ENCODE measurements at regions not wholly inside any gene's neighbourhood (a gene's known extent, or its start where the extent isn't known, plus 50 kb on each side); places are given as distances from the start of the nearest gene placed in this dataset.

- Histone ChIP-seq H3K27me3 (replicated peaks; ENCODE audit: insufficient read depth) (no peaks in the 10 kb centered on the region), H3K27ac (no peak overlapping the region), H3K9me3 (no peaks in the 10 kb centered on the region), H3K4me1 (replicated peaks) (no peaks in the 10 kb centered on the region), H3K4me3 (no peak overlapping the region), H3K36me3 (no peaks in the 10 kb centered on the region)
- no peak for DNase-seq (ENCODE audit: low spot score)
- TF ChIP-seq POLR2A (IDR thresholded peaks at IDR 0.05) (no peak), CTCF (IDR thresholded peaks at IDR 0.05) (no peak), POLR2AphosphoS5 (IDR thresholded peaks at IDR 0.05) (no peak)
- intact Hi-C loops (cut with DNase I), result no loop called here
- 70% methylated on average over 3 of the region's 3 CpGs for WGBS
Measured at GRCh38 chr3:120838441-120839091, 69.4 kb upstream of the STXBP5L start.

GRCh38 chr3:120839120-120839519 is 68.9 kb upstream of the STXBP5L start:
- no peaks in the 10 kb centered on the region for H3K27me3 ChIP-seq (replicated peaks; ENCODE audit: insufficient read depth)
- 67% methylated on average over 4 of the region's 4 CpGs for WGBS
- TF ChIP-seq POLR2AphosphoS5 (IDR thresholded peaks at IDR 0.05) (no peak), POLR2A (IDR thresholded peaks at IDR 0.05) (no peak), CTCF (IDR thresholded peaks at IDR 0.05) (no peak)
- H3K4me3 ChIP-seq, result no peak overlapping the region
- H3K27ac ChIP-seq, result no peak overlapping the region
- intact Hi-C loops (cut with DNase I), result no loop called here
- DNase-seq (ENCODE audit: low spot score), result no peak
- H3K4me1 ChIP-seq (replicated peaks), result no peaks in the 10 kb centered on the region
- H3K9me3 ChIP-seq, result no peaks in the 10 kb centered on the region
- H3K36me3 ChIP-seq, result no peaks in the 10 kb centered on the region

GRCh38 chr3:120841264-120841663 is 66.7 kb upstream of the STXBP5L start:
- 100% methylated on average over 1 of the region's 1 CpG for whole genome bisulfite sequencing
- Histone ChIP-seq H3K4me3 (no peak overlapping the region), H3K27ac (no peak overlapping the region), H3K36me3 (no peaks in the 10 kb centered on the region), H3K27me3 (replicated peaks; ENCODE audit: insufficient read depth) (no peaks in the 10 kb centered on the region), H3K4me1 (replicated peaks) (no peaks in the 10 kb centered on the region), H3K9me3 (no peaks in the 10 kb centered on the region)
- DNase-seq (ENCODE audit: low spot score), result no peak
- no peak for TF ChIP-seq POLR2AphosphoS5 (IDR thresholded peaks at IDR 0.05)
- no peak for TF ChIP-seq CTCF (IDR thresholded peaks at IDR 0.05)
- intact Hi-C loops (cut with DNase I), result no loop called here

GRCh38 chr3:120846073-120846472 is 61.9 kb upstream of the STXBP5L start:
- no peaks in the 10 kb centered on the region for H3K36me3 ChIP-seq
- no peak overlapping the region for H3K4me3 ChIP-seq
- intact Hi-C loops (cut with DNase I), result no loop called here
- H3K9me3 ChIP-seq, result no peaks in the 10 kb centered on the region
- WGBS, result 73% methylated on average over 2 of the region's 2 CpGs
- no peaks in the 10 kb centered on the region for H3K27me3 ChIP-seq (replicated peaks; ENCODE audit: insufficient read depth)
- no peaks in the 10 kb centered on the region for H3K4me1 ChIP-seq (replicated peaks)
- no peak overlapping the region for H3K27ac ChIP-seq
- DNase-seq (ENCODE audit: low spot score), result no peak
- TF ChIP-seq CTCF (IDR thresholded peaks at IDR 0.05) (no peak), POLR2A (IDR thresholded peaks at IDR 0.05) (no peak), POLR2AphosphoS5 (IDR thresholded peaks at IDR 0.05) (no peak)

GRCh38 chr3:120848503-120848902 is 59.5 kb upstream of the STXBP5L start:
- H3K36me3 ChIP-seq, result no peaks in the 10 kb centered on the region
- TF ChIP-seq POLR2A (IDR thresholded peaks at IDR 0.05), result no peak
- H3K27ac ChIP-seq, result no peak overlapping the region
- H3K4me3 ChIP-seq, result no peak overlapping the region
- DNase-seq (ENCODE audit: low spot score), result no peak
- no peaks in the 10 kb centered on the region for H3K9me3 ChIP-seq
- intact Hi-C loops (cut with DNase I), result no loop called here
- no peaks in the 10 kb centered on the region for H3K4me1 ChIP-seq (replicated peaks)
- no peaks in the 10 kb centered on the region for H3K27me3 ChIP-seq (replicated peaks; ENCODE audit: insufficient read depth)
- WGBS, result 94% methylated on average over 2 of the region's 2 CpGs

Data from prostate gland (tissue), 2 donors.